Uterus (tissue), 3 donors: ENCODE measurements at regions not wholly inside any gene's neighbourhood (a gene's known extent, or its start where the extent isn't known, plus 50 kb on each side); places are given as distances from the start of the nearest gene placed in this dataset.

ENCODE experiments used
- DNase-seq, 2 donors: peaks; one replicate each; pipeline ENCODE4 v3.0.0-alpha.2; 2019 to 2020
- H3K27ac ChIP-seq, 2 donors: fragments of 200-600 bp; sonication (generic); 1 replicate in 1 of 2; 2 replicates in 1 of 2; pipeline ENCODE4 v1.5.1; 2016 to 2018
- H3K27me3 ChIP-seq, 2 donors: fragments of 200-600 bp; sonication (generic); one replicate each; pipeline ENCODE4 v1.5.1; 2018 to 2019; ENCODE audit warnings: control low read depth in 1 of 2
- H3K36me3 ChIP-seq, 2 donors: fragments of 200-600 bp; sonication (generic); one replicate each; pipeline ENCODE4 v1.5.1; 2019; ENCODE audit warnings: control low read depth in 1 of 2
- H3K4me1 ChIP-seq, 2 donors: fragments of 200-600 bp; sonication (generic); one replicate each; pipeline ENCODE4 v1.5.1; 2018 to 2019; ENCODE audit warnings: control low read depth in 1 of 2
- H3K4me3 ChIP-seq, 2 donors: fragments of 200-600 bp; sonication (generic); 1 replicate in 1 of 2; 2 replicates in 1 of 2; pipeline ENCODE4 v1.5.1; 2018 to 2019; ENCODE audit warnings: mild to moderate bottlenecking in 1 of 2
- H3K9me3 ChIP-seq, 2 donors: fragments of 200-600 bp; sonication (generic); one replicate each; pipeline ENCODE4 v1.5.1; 2019; ENCODE audit warnings: control low read depth in 1 of 2
- POLR2A ChIP-seq, 2 donors: fragments of 450-650 bp; IDR thresholded peaks; one replicate each; pipeline ENCODE4 v1.6.1; 2016; ENCODE audit warnings: antibody characterized with exemption in 2 of 2, mild to moderate bottlenecking in 1 of 2, moderate library complexity in 1 of 2
- intact Hi-C: fragments of 100-400 bp; cut with DNase I; formaldehyde crosslinking; loops from one replicate; pipeline ENCODE4 v1.15.1; 2023; ENCODE audit warnings: low total_unique reads
- TF ChIP-seq, protein P1 (sequence below), 4 experiments: fragments of 200-600 bp in 2 of 4; fragments of 450-650 bp in 2 of 4; sonication (generic) in 2 of 4; IDR thresholded peaks; one replicate each; pipeline ENCODE4 v1.5.1; 2016 to 2019; ENCODE audit warnings: antibody characterized with exemption in 4 of 4, mild to moderate bottlenecking in 2 of 4, moderate library complexity in 1 of 4
- donor health status: DM: yes; HTN: yes; CAD: no.

DNA sequence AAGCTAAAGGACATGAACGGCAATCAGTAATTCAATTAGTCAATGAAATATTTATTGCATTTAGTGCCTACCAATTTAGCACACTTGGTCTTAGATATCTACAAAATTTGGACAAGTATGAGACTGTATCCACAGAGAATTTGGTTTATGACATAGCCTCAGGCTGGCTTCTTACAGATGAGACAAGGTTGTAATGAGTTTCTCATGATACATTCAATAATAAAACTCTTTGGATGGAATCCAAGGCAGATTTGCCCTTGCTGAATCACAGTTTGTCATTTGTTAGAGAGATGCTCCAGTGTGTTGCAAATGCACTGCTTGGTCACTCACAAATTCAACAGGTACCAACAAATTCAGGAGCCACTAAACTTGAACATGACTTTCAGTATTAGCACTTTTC is 162.5 kb downstream of the GPR37 start:
- H3K4me3 ChIP-seq: no peak overlapping the region
- DNase-seq: no peak
- no peaks in the 10 kb centered on the region for H3K9me3 ChIP-seq
- H3K27me3 ChIP-seq: no peaks in the 10 kb centered on the region
- intact Hi-C loops: no loop called here
- H3K4me1 ChIP-seq: no peaks in the 10 kb centered on the region
- TF ChIP-seq, protein P1, sequence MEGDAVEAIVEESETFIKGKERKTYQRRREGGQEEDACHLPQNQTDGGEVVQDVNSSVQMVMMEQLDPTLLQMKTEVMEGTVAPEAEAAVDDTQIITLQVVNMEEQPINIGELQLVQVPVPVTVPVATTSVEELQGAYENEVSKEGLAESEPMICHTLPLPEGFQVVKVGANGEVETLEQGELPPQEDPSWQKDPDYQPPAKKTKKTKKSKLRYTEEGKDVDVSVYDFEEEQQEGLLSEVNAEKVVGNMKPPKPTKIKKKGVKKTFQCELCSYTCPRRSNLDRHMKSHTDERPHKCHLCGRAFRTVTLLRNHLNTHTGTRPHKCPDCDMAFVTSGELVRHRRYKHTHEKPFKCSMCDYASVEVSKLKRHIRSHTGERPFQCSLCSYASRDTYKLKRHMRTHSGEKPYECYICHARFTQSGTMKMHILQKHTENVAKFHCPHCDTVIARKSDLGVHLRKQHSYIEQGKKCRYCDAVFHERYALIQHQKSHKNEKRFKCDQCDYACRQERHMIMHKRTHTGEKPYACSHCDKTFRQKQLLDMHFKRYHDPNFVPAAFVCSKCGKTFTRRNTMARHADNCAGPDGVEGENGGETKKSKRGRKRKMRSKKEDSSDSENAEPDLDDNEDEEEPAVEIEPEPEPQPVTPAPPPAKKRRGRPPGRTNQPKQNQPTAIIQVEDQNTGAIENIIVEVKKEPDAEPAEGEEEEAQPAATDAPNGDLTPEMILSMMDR (IDR thresholded peaks at IDR 0.05): no peak
- TF ChIP-seq POLR2A (IDR thresholded peaks at IDR 0.05): no peak
- no peaks in the 10 kb centered on the region for H3K36me3 ChIP-seq
- H3K27ac ChIP-seq: no peak overlapping the region

DNA sequence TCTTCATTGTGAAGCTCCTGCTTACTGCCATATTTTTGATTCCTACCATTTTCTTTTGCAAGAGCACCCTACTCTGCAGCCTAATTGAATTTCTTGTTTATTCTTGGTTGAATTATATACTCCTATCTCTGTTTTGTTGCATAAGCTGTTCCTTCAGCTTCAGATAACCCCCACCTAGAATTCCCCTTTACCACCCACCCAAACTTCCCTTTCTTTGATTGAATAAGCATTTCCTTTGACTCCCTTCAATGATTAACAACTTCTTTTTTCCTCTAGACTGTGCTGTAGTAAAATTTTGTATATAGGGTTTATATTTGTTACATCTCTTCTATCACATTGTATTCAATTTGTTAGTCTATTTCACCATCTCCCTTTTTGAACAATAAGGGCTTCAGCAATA is 168.1 kb downstream of the GPR37 start:
- TF ChIP-seq, protein P1 (IDR thresholded peaks at IDR 0.05): no peak
- TF ChIP-seq POLR2A (IDR thresholded peaks at IDR 0.05): no peak
- Histone ChIP-seq H3K36me3 (no peaks in the 10 kb centered on the region), H3K9me3 (no peaks in the 10 kb centered on the region), H3K27ac (no peak overlapping the region), H3K27me3 (no peaks in the 10 kb centered on the region), H3K4me1 (no peaks in the 10 kb centered on the region), H3K4me3 (no peak overlapping the region)
- intact Hi-C loops: no loop called here
- DNase-seq: no peak

DNA sequence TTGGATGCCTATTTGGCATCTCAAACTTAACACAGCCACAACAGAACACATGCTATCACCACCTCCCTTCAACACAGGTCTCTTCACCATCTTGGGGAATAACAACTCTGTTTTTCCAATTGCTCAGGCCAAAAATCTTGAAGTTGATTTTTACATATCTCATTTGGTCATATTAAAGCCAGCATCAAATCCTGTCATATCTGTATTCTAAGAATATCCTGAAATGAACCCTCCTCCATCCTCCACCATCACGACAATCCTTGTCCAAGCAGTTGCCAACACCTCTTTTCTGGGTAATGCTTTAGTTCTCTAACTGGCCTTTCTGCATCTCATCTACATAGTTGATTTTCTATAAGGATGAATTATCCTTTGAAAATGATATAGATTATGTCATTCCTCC is 168.7 kb downstream of the GPR37 start:
- Histone ChIP-seq H3K27me3 (no peaks in the 10 kb centered on the region), H3K4me3 (no peak overlapping the region), H3K9me3 (no peaks in the 10 kb centered on the region), H3K36me3 (no peaks in the 10 kb centered on the region), H3K27ac (no peak overlapping the region), H3K4me1 (no peaks in the 10 kb centered on the region)
- no peak for DNase-seq
- intact Hi-C loops: no loop called here
- TF ChIP-seq, protein P1 (IDR thresholded peaks at IDR 0.05): no peak
- TF ChIP-seq POLR2A (IDR thresholded peaks at IDR 0.05): no peak

DNA sequence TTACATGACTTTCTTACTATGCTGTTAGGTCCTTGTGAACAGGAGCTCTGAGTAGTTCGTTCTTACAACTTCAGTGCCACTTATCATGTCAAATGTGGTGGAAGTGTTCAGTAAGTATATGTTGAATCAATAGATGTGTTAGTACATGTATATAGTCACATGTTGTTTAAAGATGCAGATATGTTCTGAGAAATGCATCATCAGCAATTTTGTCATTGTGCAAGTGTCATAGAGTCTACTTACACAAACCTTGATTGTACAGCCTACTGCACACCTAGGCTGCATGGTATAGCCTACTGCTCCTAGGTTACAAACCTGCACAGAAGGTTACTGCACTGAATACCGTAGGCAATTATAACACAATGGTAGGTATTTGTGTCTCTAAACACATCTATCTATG is 174.8 kb downstream of the GPR37 start:
- Histone ChIP-seq H3K27me3 (no peaks in the 10 kb centered on the region), H3K9me3 (no peaks in the 10 kb centered on the region), H3K4me3 (no peak overlapping the region), H3K36me3 (no peaks in the 10 kb centered on the region), H3K27ac (no peak overlapping the region), H3K4me1 (no peaks in the 10 kb centered on the region)
- intact Hi-C loops: no loop called here
- DNase-seq: no peak
- TF ChIP-seq, protein P1 (IDR thresholded peaks at IDR 0.05): no peak
- no peak for TF ChIP-seq POLR2A (IDR thresholded peaks at IDR 0.05)

DNA sequence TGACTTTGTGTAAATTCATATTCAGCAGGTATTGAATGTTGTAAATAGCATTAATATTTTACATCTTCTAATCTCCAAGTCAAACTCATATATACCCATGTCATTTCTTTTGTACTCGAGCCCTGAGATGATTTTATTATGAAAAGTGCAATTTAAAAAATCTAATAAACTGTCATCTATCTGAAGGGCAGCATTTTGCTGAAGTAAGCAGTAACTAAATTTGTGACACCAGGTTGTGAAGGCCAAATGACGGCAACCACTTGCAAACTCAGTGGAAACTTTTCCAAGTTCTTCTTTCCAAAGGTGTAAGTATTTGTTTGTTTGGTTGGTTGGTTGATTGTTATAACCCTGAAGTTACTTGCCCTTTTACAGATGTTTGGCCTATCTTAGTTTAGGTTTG is 188.3 kb downstream of the GPR37 start:
- Histone ChIP-seq H3K9me3 (no peaks in the 10 kb centered on the region), H3K36me3 (no peaks in the 10 kb centered on the region), H3K4me1 (no peaks in the 10 kb centered on the region), H3K27me3 (no peaks in the 10 kb centered on the region), H3K27ac (no peak overlapping the region), H3K4me3 (no peak overlapping the region)
- intact Hi-C loops: no loop called here
- DNase-seq: no peak
- TF ChIP-seq, protein P1 (IDR thresholded peaks at IDR 0.05): no peak
- TF ChIP-seq POLR2A (IDR thresholded peaks at IDR 0.05): no peak
